ENCODE measurements at regions not wholly inside any gene's neighbourhood (a gene's known extent, or its start where the extent isn't known, plus 50 kb on each side); places are given as distances from the start of the nearest gene placed in this dataset.

GRCh38 chr2:145273840-145274239 lies 753.9 kb upstream of the ZEB2 start:
- TF ChIP-seq CTCF (IDR thresholded peaks at IDR 0.05) (no peak), POLR2A (IDR thresholded peaks at IDR 0.05) (no peak)
